ENCODE measurements at regions not wholly inside any gene's neighbourhood (a gene's known extent, or its start where the extent isn't known, plus 50 kb on each side); places are given as distances from the start of the nearest gene placed in this dataset.

GRCh38 chr6:170090561-170090960 lies 200.3 kb downstream of the DLL1 start:
- POLR2A ChIA-PET, result no interaction called here
- no peak for ATAC-seq
- H3K27me3 Mint-ChIP-seq (ENCODE audit: low read depth), result no peaks in the 10 kb centered on the region
- CTCF ChIA-PET, result no interaction called here
- no peaks in the 10 kb centered on the region for H3K9me3 Mint-ChIP-seq
- DNase-seq (ENCODE audit: low spot score), result peak; percentile 0
- no peaks in the 10 kb centered on the region for H3K4me1 Mint-ChIP-seq
- TF ChIP-seq ZBTB21 (CRISPR knock-in tag; IDR thresholded peaks at IDR 0.05; ENCODE audit: borderline replicate concordance) (no peak), RORB (CRISPR knock-in tag; IDR thresholded peaks at IDR 0.05) (no peak), ZNF396 (CRISPR knock-in tag; IDR thresholded peaks at IDR 0.05; ENCODE audit: borderline replicate concordance) (no peak), ESRRA (CRISPR knock-in tag; IDR thresholded peaks at IDR 0.05; ENCODE audit: borderline replicate concordance) (no peak), NFATC4 (CRISPR knock-in tag; IDR thresholded peaks at IDR 0.05) (no peak), TP53 (CRISPR knock-in tag; IDR thresholded peaks at IDR 0.05) (no peak), MLX (CRISPR knock-in tag; IDR thresholded peaks at IDR 0.05) (no peak), ELF4 (CRISPR knock-in tag; IDR thresholded peaks at IDR 0.05; ENCODE audit: low read depth) (no peak), CTCF (IDR thresholded peaks at IDR 0.05) (no peak), MXD4 (CRISPR knock-in tag; IDR thresholded peaks at IDR 0.05; ENCODE audit: borderline replicate concordance) (no peak), ZNF121 (CRISPR knock-in tag; IDR thresholded peaks at IDR 0.05) (no peak), GTF2I (CRISPR knock-in tag; conservative IDR thresholded peaks at IDR 0.05) (no peak), SMAD4 (CRISPR knock-in tag; IDR thresholded peaks at IDR 0.05) (no peak), TEAD4 (CRISPR knock-in tag; IDR thresholded peaks at IDR 0.05) (no peak), EMX1 (CRISPR knock-in tag; IDR thresholded peaks at IDR 0.05) (no peak), ZNF281 (CRISPR knock-in tag; IDR thresholded peaks at IDR 0.05) (no peak), ATF6 (CRISPR knock-in tag; IDR thresholded peaks at IDR 0.05) (no peak)
- TF ChIP-seq, protein P1, sequence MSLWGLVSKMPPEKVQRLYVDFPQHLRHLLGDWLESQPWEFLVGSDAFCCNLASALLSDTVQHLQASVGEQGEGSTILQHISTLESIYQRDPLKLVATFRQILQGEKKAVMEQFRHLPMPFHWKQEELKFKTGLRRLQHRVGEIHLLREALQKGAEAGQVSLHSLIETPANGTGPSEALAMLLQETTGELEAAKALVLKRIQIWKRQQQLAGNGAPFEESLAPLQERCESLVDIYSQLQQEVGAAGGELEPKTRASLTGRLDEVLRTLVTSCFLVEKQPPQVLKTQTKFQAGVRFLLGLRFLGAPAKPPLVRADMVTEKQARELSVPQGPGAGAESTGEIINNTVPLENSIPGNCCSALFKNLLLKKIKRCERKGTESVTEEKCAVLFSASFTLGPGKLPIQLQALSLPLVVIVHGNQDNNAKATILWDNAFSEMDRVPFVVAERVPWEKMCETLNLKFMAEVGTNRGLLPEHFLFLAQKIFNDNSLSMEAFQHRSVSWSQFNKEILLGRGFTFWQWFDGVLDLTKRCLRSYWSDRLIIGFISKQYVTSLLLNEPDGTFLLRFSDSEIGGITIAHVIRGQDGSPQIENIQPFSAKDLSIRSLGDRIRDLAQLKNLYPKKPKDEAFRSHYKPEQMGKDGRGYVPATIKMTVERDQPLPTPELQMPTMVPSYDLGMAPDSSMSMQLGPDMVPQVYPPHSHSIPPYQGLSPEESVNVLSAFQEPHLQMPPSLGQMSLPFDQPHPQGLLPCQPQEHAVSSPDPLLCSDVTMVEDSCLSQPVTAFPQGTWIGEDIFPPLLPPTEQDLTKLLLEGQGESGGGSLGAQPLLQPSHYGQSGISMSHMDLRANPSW (CRISPR knock-in tag; conservative IDR thresholded peaks at IDR 0.05; ENCODE audit: low read depth), result no peak
- TF ChIP-seq, protein P2, sequence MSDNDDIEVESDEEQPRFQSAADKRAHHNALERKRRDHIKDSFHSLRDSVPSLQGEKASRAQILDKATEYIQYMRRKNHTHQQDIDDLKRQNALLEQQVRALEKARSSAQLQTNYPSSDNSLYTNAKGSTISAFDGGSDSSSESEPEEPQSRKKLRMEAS (CRISPR knock-in tag; IDR thresholded peaks at IDR 0.05), result no peak
- H3K27ac Mint-ChIP-seq, result no peak overlapping the region
- no peaks in the 10 kb centered on the region for H3K36me3 Mint-ChIP-seq
- no peak overlapping the region for H3K4me3 Mint-ChIP-seq

Measured in WTC11 (cell line).